HepG2 (cell line): ENCODE measurements at regions not wholly inside any gene's neighbourhood (a gene's known extent, or its start where the extent isn't known, plus 50 kb on each side); places are given as distances from the start of the nearest gene placed in this dataset.

Experiments used
- ATAC-seq: fragments of 200-7000 bp; cut with Tn5 transposase; 3 replicates; pipeline ENCODE4 v1.9.1; 2020; ENCODE audit warnings: mild to moderate bottlenecking, moderate library complexity
- BruUV-seq: library from RNA; stranded (reverse); fragments of 400-500 nt; replicated peaks from 2 replicates; lab custom pipeline; 2021; lab: Mats Ljungman, UMichigan
- CTCF ChIA-PET: fragments of 300-600 bp; formaldehyde crosslinking; extraction: SDS; loops from one replicate; lab custom pipeline; 2021; ENCODE audit warnings: low total read pairs, inconsistent platforms, low intra/inter-chr PET ratio; lab: Yijun Ruan, JAX
- POLR2A ChIA-PET: fragments of 350-600 bp; sonication (Branson Sonifier 250); formaldehyde crosslinking; loops from one replicate; lab custom pipeline; 2020; ENCODE audit warnings: antibody characterized with exemption, inconsistent platforms; lab: Yijun Ruan, JAX
- DNase-seq: peaks from one replicate; pipeline ENCODE4 v3.0.0-alpha.2; 2015; ENCODE audit warnings: low spot score
- FAIRE-seq: peaks from 3 replicates; lab custom pipeline; 2011; peaks lifted over from hg19 to GRCh38; lab: Jason Lieb, UNC
- H2AFZ ChIP-seq: one replicate; pipeline ENCODE4 v1.6.1; 2011; ENCODE audit warnings: low read length, inconsistent platforms
- H3K27ac ChIP-seq: fragments of 300-600 bp; 3 replicates; pipeline ENCODE4 v1.8.0; 2011; ENCODE audit warnings: mixed run types, mild to moderate bottlenecking, mixed read lengths, low read length, inconsistent platforms; ENCODE audit not compliant: insufficient read depth; ENCODE audit errors: extremely low read length
- H3K27me3 ChIP-seq, 2 experiments: fragments of 200-600 bp in 1 of 2; 2 replicates in 1 of 2; 3 replicates in 1 of 2; pipeline versions ENCODE4 v1.6.0 to v1.8.0; 2011; ENCODE audit warnings: low read length in 2 of 2, mild to moderate bottlenecking in 2 of 2, moderate library complexity in 2 of 2, inconsistent platforms in 1 of 2; ENCODE audit not compliant: insufficient read depth in 2 of 2, control insufficient read depth in 1 of 2
- H3K36me3 ChIP-seq, 2 experiments: fragments of 200-600 bp in 1 of 2; replicated peaks in 1 of 2; 2 replicates in 1 of 2; 3 replicates in 1 of 2; pipeline versions ENCODE4 v1.5.1 to v1.8.0; 2011; ENCODE audit warnings: low read length in 2 of 2, inconsistent platforms in 1 of 2; ENCODE audit not compliant: insufficient read depth in 2 of 2, control insufficient read depth in 1 of 2
- H3K4me1 ChIP-seq: 2 replicates; pipeline ENCODE4 v1.5.1; 2012; ENCODE audit warnings: low read length, inconsistent platforms; ENCODE audit not compliant: insufficient read depth
- H3K4me2 ChIP-seq: 2 replicates; pipeline ENCODE4 v1.6.0; 2011; ENCODE audit warnings: low read depth, low read length, inconsistent platforms
- H3K4me3 ChIP-seq, 3 experiments: fragments of 200-600 bp in 1 of 3; sonication (generic), shearing (Covaris generic) in 1 of 3; replicated peaks in 1 of 3; 2 replicates each; pipeline ENCODE4 v1.5.1; 2011 to 2016; ENCODE audit warnings: low read length in 3 of 3, inconsistent platforms in 2 of 3, low read depth in 2 of 3, mild to moderate bottlenecking in 2 of 3, control low read depth in 1 of 3, mixed read lengths in 1 of 3; ENCODE audit not compliant: insufficient read depth in 1 of 3
- H3K79me2 ChIP-seq: one replicate; pipeline ENCODE4 v1.6.1; 2011; ENCODE audit warnings: low read length, inconsistent platforms; ENCODE audit not compliant: insufficient read depth
- H3K9ac ChIP-seq: 2 replicates; pipeline ENCODE4 v1.6.0; 2011; ENCODE audit warnings: mild to moderate bottlenecking, low read depth, low read length, inconsistent platforms; ENCODE audit not compliant: insufficient read depth
- H3K9me3 ChIP-seq: 2 replicates; pipeline ENCODE4 v1.5.1; 2012; ENCODE audit warnings: mild to moderate bottlenecking, low read length
- H4K20me1 ChIP-seq: 2 replicates; pipeline ENCODE4 v1.6.0; 2011; ENCODE audit warnings: inconsistent platforms, mild to moderate bottlenecking, low read length, moderate library complexity; ENCODE audit not compliant: insufficient read depth
- AGO2 ChIP-seq: fragments of 200-400 bp; formaldehyde crosslinking; optimal IDR thresholded peaks from 2 replicates; pipeline ENCODE3; 2017; ENCODE audit warnings: mild to moderate bottlenecking, low read depth, low read length, moderate library complexity
- ARID5B ChIP-seq: IDR thresholded peaks from 2 replicates; pipeline ENCODE4 v1.4.0; 2020; ENCODE audit warnings: mild to moderate bottlenecking, missing genetic modification reagents
- E2F1 ChIP-seq: sonication (generic); formaldehyde crosslinking; IDR thresholded peaks from 2 replicates; pipeline ENCODE4 v1.5.0; 2020; ENCODE audit warnings: missing genetic modification reagents
- HCFC1 ChIP-seq: fragments of 150-350 bp; IDR thresholded peaks from 2 replicates; pipeline ENCODE4 v1.6.1; 2014; ENCODE audit warnings: low read depth, low read length
- SUZ12 ChIP-seq: fragments of 150-350 bp; IDR thresholded peaks from 2 replicates; pipeline ENCODE4 v1.6.1; 2014; ENCODE audit warnings: low read depth, low read length
- TEF ChIP-seq: sonication (generic); formaldehyde crosslinking; IDR thresholded peaks from 2 replicates; pipeline ENCODE4 v1.5.0; 2020; ENCODE audit warnings: missing genetic modification reagents
- WIZ ChIP-seq: sonication (generic); formaldehyde crosslinking; IDR thresholded peaks from 2 replicates; pipeline ENCODE4 v1.5.1; 2020; ENCODE audit warnings: mild to moderate bottlenecking, missing genetic modification reagents
- ZMYM2 ChIP-seq: sonication (generic); formaldehyde crosslinking; IDR thresholded peaks from 2 replicates; pipeline ENCODE4 v1.8.0; 2022; ENCODE audit warnings: mild to moderate bottlenecking, missing genetic modification reagents
- ZNF264 ChIP-seq: sonication (generic); formaldehyde crosslinking; IDR thresholded peaks from 2 replicates; pipeline ENCODE4 v1.4.0; 2020; ENCODE audit warnings: missing genetic modification reagents
- WGBS: methylation state at CpG from one replicate; pipeline ENCODE4 v1.1.6; 2017; ENCODE audit warnings: low lambda C conversion rate; 5-methylcytosine and 5-hydroxymethylcytosine counted together
- in situ Hi-C: cut with HindIII; loops from 2 replicates; pipeline ENCODE4 v1.10.0; 2017; ENCODE audit warnings: low pct_unique_long_range_greater_than_20kb; ENCODE audit not compliant: extremely low pct_ligation_motif_present
- intact Hi-C: fragments of 100-400 bp; cut with micrococcal nuclease; formaldehyde crosslinking; loops from one replicate; pipeline ENCODE4 v1.10.0; 2022; ENCODE audit not compliant: unreplicated experiment
- TF ChIP-seq, protein P1 (sequence below): sonication (generic); formaldehyde crosslinking; IDR thresholded peaks from 2 replicates; pipeline ENCODE4 v1.4.0; 2020; ENCODE audit warnings: missing genetic modification reagents, mild to moderate bottlenecking, borderline replicate concordance
- TF ChIP-seq, protein P2 (sequence below): sonication (generic); formaldehyde crosslinking; IDR thresholded peaks from 2 replicates; pipeline ENCODE4 v1.5.1; 2020; ENCODE audit warnings: missing genetic modification reagents, mild to moderate bottlenecking, borderline replicate concordance

DNA sequence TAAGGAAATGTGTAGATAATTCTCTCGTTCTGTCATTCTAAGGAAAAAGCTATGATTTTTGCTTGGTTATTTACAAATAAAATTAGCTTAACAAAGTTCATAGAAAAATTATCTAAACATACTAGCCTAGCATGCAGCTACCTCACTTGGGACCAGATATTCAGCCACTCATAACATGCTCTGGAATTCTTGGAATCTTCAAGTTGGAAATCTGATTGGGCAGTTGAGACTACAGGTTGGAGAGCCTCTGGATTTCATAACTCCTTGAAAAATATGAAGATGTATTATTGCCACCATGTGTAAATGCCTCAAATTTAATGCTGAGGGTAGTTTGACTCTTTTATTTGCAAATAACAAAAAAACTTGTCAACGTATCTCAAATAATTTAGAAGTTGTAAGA, 132.2 kb upstream of the GULP1 start (continued):
- no peak for TF ChIP-seq AGO2
- no peak for TF ChIP-seq HCFC1
- no peak for TF ChIP-seq ZNF264 (CRISPR knock-in tag)
- TF ChIP-seq E2F1 = no peak
- no peak for TF ChIP-seq WIZ

DNA sequence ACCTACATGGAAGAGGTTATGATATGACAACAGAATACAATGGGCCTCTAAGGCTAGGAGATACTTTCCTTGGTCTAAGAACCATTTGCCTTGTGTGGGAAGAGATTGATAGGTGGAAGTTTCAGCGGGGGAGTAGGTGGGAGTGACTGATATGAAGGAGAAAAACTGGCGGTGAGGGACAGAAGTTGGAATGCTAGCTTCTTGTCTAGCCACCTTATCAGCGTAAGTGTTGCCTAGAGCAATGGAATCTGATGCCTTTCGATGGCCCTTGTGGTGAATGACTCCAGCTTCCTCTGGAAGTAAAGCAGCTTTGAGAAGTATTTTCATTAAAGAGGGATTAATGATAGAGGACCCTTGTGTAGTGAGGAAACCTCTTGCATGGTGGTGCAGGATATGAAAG, 121.3 kb upstream of the GULP1 start:
- intact Hi-C loops (no loop called here), in situ Hi-C loops (no loop called here)
- Histone ChIP-seq H3K9me3 (no peaks in the 10 kb centered on the region), H3K36me3 (no peaks in the 10 kb centered on the region), H3K27me3 (peaks cover 0 to 4% of the 10 kb centered on the region in 2 experiments; a peak in 1 of 5 replicates), H4K20me1 (no peaks in the 10 kb centered on the region), H3K27ac (no peak overlapping the region), H3K4me2 (no peak overlapping the region), H3K9ac (no peak overlapping the region), H3K4me1 (no peaks in the 10 kb centered on the region), H3K79me2 (no peaks in the 10 kb centered on the region), H2AFZ (no peak overlapping the region), H3K4me3 (no peak overlapping the region)
- 32% methylated on average over 4 of the region's 4 CpGs for WGBS
- FAIRE-seq = no peak
- ChIA-PET POLR2A (no interaction called here), CTCF (no interaction called here)
- no peak for ATAC-seq
- TF ChIP-seq ZMYM2 (CRISPR knock-in tag) = no peak
- no peak for TF ChIP-seq TEF (CRISPR knock-in tag)
- TF ChIP-seq SUZ12 = no peak
- TF ChIP-seq ARID5B (CRISPR knock-in tag) = no peak
- TF ChIP-seq, protein P1, sequence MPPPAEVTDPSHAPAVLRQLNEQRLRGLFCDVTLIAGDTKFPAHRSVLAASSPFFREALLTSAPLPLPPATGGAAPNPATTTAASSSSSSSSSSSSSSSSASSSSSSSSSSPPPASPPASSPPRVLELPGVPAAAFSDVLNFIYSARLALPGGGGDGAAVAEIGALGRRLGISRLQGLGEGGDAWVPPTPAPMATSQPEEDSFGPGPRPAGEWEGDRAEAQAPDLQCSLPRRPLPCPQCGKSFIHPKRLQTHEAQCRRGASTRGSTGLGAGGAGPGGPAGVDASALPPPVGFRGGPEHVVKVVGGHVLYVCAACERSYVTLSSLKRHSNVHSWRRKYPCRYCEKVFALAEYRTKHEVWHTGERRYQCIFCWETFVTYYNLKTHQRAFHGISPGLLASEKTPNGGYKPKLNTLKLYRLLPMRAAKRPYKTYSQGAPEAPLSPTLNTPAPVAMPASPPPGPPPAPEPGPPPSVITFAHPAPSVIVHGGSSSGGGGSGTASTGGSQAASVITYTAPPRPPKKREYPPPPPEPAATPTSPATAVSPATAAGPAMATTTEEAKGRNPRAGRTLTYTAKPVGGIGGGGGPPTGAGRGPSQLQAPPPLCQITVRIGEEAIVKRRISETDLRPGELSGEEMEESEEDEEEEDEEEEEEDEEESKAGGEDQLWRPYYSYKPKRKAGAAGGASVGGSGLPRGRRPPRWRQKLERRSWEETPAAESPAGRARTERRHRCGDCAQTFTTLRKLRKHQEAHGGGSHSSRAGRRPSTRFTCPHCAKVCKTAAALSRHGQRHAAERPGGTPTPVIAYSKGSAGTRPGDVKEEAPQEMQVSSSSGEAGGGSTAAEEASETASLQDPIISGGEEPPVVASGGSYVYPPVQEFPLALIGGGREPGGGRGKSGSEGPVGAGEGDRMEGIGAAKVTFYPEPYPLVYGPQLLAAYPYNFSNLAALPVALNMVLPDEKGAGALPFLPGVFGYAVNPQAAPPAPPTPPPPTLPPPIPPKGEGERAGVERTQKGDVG (CRISPR knock-in tag) = no peak
- TF ChIP-seq, protein P2, sequence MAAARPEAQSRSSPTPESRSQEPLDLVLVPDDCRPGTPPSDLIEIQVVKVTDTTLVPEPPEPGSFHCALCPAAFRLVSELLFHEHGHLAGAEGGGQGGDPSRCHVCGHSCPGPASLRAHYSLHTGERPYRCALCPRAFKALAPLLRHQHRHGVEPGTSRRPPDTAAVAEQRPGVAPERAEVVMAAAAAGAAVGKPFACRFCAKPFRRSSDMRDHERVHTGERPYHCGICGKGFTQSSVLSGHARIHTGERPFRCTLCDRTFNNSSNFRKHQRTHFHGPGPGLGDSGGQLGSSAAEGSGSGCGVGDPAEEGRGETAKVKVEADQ (CRISPR knock-in tag) = no peak
- DNase-seq = no peak
- no TSS peak for BruUV-seq
